ENCODE measurements at regions not wholly inside any gene's neighbourhood (a gene's known extent, or its start where the extent isn't known, plus 50 kb on each side); places are given as distances from the start of the nearest gene placed in this dataset.
A peak's percentile ranks its signal among the peaks of the same experiment; 100 is the strongest.

- no peaks in the 10 kb centered on the region for H3K36me3 ChIP-seq (replicated peaks; ENCODE audit: insufficient read depth, low read length)
- TF ChIP-seq, protein P1, sequence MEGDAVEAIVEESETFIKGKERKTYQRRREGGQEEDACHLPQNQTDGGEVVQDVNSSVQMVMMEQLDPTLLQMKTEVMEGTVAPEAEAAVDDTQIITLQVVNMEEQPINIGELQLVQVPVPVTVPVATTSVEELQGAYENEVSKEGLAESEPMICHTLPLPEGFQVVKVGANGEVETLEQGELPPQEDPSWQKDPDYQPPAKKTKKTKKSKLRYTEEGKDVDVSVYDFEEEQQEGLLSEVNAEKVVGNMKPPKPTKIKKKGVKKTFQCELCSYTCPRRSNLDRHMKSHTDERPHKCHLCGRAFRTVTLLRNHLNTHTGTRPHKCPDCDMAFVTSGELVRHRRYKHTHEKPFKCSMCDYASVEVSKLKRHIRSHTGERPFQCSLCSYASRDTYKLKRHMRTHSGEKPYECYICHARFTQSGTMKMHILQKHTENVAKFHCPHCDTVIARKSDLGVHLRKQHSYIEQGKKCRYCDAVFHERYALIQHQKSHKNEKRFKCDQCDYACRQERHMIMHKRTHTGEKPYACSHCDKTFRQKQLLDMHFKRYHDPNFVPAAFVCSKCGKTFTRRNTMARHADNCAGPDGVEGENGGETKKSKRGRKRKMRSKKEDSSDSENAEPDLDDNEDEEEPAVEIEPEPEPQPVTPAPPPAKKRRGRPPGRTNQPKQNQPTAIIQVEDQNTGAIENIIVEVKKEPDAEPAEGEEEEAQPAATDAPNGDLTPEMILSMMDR (IDR thresholded peaks at IDR 0.05; ENCODE audit: low read length): no peak
- TF ChIP-seq EZH2phosphoT487 (IDR thresholded peaks at IDR 0.05; ENCODE audit: low read length) (no peak), EZH2 (optimal IDR thresholded peaks at IDR 0.05; ENCODE audit: low read depth, low read length) (no peak)
These were observed 204.7 kb upstream of the STK26 start for GRCh38 chrX:131818297-131818936.

GRCh38 chrX:131821945-131822622 lies 201.0 kb upstream of the STK26 start:
- Histone ChIP-seq H3K27ac (ENCODE audit: low read length) (peak overlapping the region; percentile 62), H3K4me3 (ENCODE audit: low read length) (peak overlapping the region; percentile 51), H3K4me1 (ENCODE audit: low read length) (peaks cover 19% of the 10 kb centered on the region), H3K9ac (ENCODE audit: low read length) (peak overlapping the region; percentile 57), H3K36me3 (replicated peaks; ENCODE audit: insufficient read depth, low read length) (no peaks in the 10 kb centered on the region; the same call in 1 of the 2 replicates), H4K20me1 (ENCODE audit: insufficient read depth, low read length) (no peaks in the 10 kb centered on the region), H3F3A (ENCODE audit: insufficient read depth, low read length) (peaks cover 18% of the 10 kb centered on the region), H3K9me2 (replicated peaks; ENCODE audit: insufficient read depth, low read length) (no peaks in the 10 kb centered on the region), H3K79me2 (ENCODE audit: low read length) (peaks cover 42% of the 10 kb centered on the region), H3K9me3 (replicated peaks; ENCODE audit: insufficient read depth, low read length) (no peaks in the 10 kb centered on the region), H2AFZ (ENCODE audit: low read length) (peak overlapping the region; percentile 49), H3K27me3 (replicated peaks; ENCODE audit: insufficient read depth, low read length) (no peaks in the 10 kb centered on the region), H3K4me2 (ENCODE audit: low read depth, low read length) (peak overlapping the region; percentile 66)
- TF ChIP-seq EZH2phosphoT487 (IDR thresholded peaks at IDR 0.05; ENCODE audit: low read length): no peak
- TF ChIP-seq, protein P1 (IDR thresholded peaks at IDR 0.05; ENCODE audit: low read length): peak; percentile 27; the same call in 1 of the 2 replicates
- peak; percentile 87 for DNase-seq

More at GRCh38 chrX:131818297-131818936, 204.7 kb upstream of the STK26 start:
- H3K9me2 ChIP-seq (replicated peaks; ENCODE audit: insufficient read depth, low read length): no peaks in the 10 kb centered on the region
- H3K9ac ChIP-seq (ENCODE audit: low read length): no peak overlapping the region
- H4K20me1 ChIP-seq (ENCODE audit: insufficient read depth, low read length): no peaks in the 10 kb centered on the region
- no peak overlapping the region for H2AFZ ChIP-seq (ENCODE audit: low read length)
- no peak for DNase-seq
- H3K27ac ChIP-seq (ENCODE audit: low read length): peak overlapping the region; percentile 61; the same call in 1 of the 2 replicates
- H3K4me1 ChIP-seq (ENCODE audit: low read length): peaks cover 22% of the 10 kb centered on the region
- 0 out of 2 replicates have a peak overlapping the region, but pooled peaks have one; percentile 10 for H3K4me3 ChIP-seq (ENCODE audit: low read length)
- H3K4me2 ChIP-seq (ENCODE audit: low read depth, low read length): peak overlapping the region; percentile 88
- H3K79me2 ChIP-seq (ENCODE audit: low read length): peaks cover 8% of the 10 kb centered on the region; the same call in 1 of the 2 replicates
- no peaks in the 10 kb centered on the region for H3K9me3 ChIP-seq (replicated peaks; ENCODE audit: insufficient read depth, low read length)
- no peaks in the 10 kb centered on the region for H3K27me3 ChIP-seq (replicated peaks; ENCODE audit: insufficient read depth, low read length)
- H3F3A ChIP-seq (ENCODE audit: insufficient read depth, low read length): peaks cover 20% of the 10 kb centered on the region

GRCh38 chrX:131826572-131826971 lies 196.5 kb upstream of the STK26 start:
- Histone ChIP-seq H3K4me1 (ENCODE audit: low read length) (peaks cover 24% of the 10 kb centered on the region), H3K27ac (ENCODE audit: low read length) (peak overlapping the region; percentile 22; the same call in 1 of the 2 replicates), H3K9me2 (replicated peaks; ENCODE audit: insufficient read depth, low read length) (no peaks in the 10 kb centered on the region), H3K27me3 (replicated peaks; ENCODE audit: insufficient read depth, low read length) (no peaks in the 10 kb centered on the region), H3K79me2 (ENCODE audit: low read length) (peaks cover 68% of the 10 kb centered on the region), H3K36me3 (replicated peaks; ENCODE audit: insufficient read depth, low read length) (no peaks in the 10 kb centered on the region; the same call in 1 of the 2 replicates), H2AFZ (ENCODE audit: low read length) (no peak overlapping the region), H3K4me3 (ENCODE audit: low read length) (no peak overlapping the region), H3K4me2 (ENCODE audit: low read depth, low read length) (peak overlapping the region; percentile 71; the same call in 1 of the 2 replicates), H3K9me3 (replicated peaks; ENCODE audit: insufficient read depth, low read length) (no peaks in the 10 kb centered on the region), H4K20me1 (ENCODE audit: insufficient read depth, low read length) (no peaks in the 10 kb centered on the region), H3K9ac (ENCODE audit: low read length) (peak overlapping the region; percentile 13; the same call in 1 of the 2 replicates), H3F3A (ENCODE audit: insufficient read depth, low read length) (peaks cover 15% of the 10 kb centered on the region)
- TF ChIP-seq EZH2phosphoT487 (IDR thresholded peaks at IDR 0.05; ENCODE audit: low read length): no peak
- TF ChIP-seq, protein P1 (IDR thresholded peaks at IDR 0.05; ENCODE audit: low read length): no peak
- TF ChIP-seq EZH2 (optimal IDR thresholded peaks at IDR 0.05; ENCODE audit: low read depth, low read length): no peak
- peak; percentile 56 for DNase-seq
